RWPE2 (cell line): ENCODE measurements at regions not wholly inside any gene's neighbourhood (a gene's known extent, or its start where the extent isn't known, plus 50 kb on each side); places are given as distances from the start of the nearest gene placed in this dataset.

Experiments used
- ATAC-seq: fragments of 200-7000 bp; cut with Tn5 transposase; 3 replicates; pipeline ENCODE4 v1.9.1; 2021; ENCODE audit warnings: low read depth
- DNase-seq: peaks from one replicate; pipeline ENCODE4 v3.0.0-alpha.2; 2020; ENCODE audit warnings: low spot score
- H3K27ac ChIP-seq: fragments of 450-650 bp; 2 replicates; pipeline ENCODE4 v1.5.1; 2017; ENCODE audit warnings: mild to moderate bottlenecking; ENCODE audit not compliant: poor library complexity, severe bottlenecking
- H3K27me3 ChIP-seq: fragments of 250-450 bp; sonication (Bioruptor Pico); 2 replicates; pipeline ENCODE4 v1.5.1; 2021; ENCODE audit warnings: mild to moderate bottlenecking, moderate library complexity; ENCODE audit not compliant: insufficient read depth, poor library complexity, severe bottlenecking
- H3K36me3 ChIP-seq: fragments of 250-450 bp; sonication (Bioruptor Pico); 2 replicates; pipeline ENCODE4 v1.5.1; 2020; ENCODE audit warnings: low read depth, mild to moderate bottlenecking, moderate library complexity
- H3K4me1 ChIP-seq: fragments of 250-450 bp; sonication (Bioruptor Pico); 2 replicates; pipeline ENCODE4 v1.5.1; 2021; ENCODE audit warnings: mild to moderate bottlenecking, moderate library complexity; ENCODE audit not compliant: insufficient read depth, poor library complexity, severe bottlenecking
- H3K4me3 ChIP-seq: fragments of 250-450 bp; sonication (Bioruptor Pico); 2 replicates; pipeline ENCODE4 v1.5.1; 2021; ENCODE audit warnings: mild to moderate bottlenecking, moderate library complexity; ENCODE audit not compliant: severe bottlenecking
- H3K9me3 ChIP-seq: fragments of 250-450 bp; sonication (Bioruptor Pico); 2 replicates; pipeline ENCODE4 v1.5.1; 2021; ENCODE audit warnings: mild to moderate bottlenecking, moderate library complexity; ENCODE audit not compliant: severe bottlenecking
- TF ChIP-seq, protein P1 (sequence below): fragments of 450-650 bp; IDR thresholded peaks from one replicate; pipeline ENCODE4 v1.5.1; 2017; ENCODE audit warnings: mild to moderate bottlenecking, moderate library complexity; ENCODE audit not compliant: poor library complexity, severe bottlenecking

DNA sequence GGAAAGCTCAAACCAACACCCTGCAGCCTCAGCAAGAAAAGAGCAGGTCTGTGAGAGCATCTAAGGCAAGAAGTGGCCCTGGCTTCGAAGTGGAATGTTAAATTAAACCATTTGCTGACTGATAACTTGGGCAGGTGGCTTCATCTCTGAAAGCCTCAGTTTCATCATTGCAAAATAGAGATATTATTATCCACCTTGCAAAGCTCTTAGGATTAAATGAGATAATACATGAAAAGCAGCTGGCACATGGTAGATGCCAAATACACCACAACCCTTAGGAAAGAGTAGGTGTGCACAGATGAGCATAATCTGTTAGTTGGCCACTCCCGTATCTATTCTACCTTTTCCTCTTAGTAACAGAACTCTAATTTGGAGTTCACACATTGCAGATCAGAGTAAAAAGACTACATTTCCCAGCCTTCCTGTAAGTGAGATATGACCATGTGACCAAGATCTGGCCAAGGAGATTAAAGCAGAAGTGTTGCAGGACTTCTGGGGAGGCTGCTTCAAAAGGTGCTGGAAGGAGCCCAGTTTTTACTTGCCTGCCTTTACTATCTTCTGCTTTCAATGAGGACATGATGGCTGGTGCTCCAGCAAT is 288.7 kb downstream of the SOX9 start:
- no peak for DNase-seq
- no peaks in the 10 kb centered on the region for H3K9me3 ChIP-seq
- peaks cover 75% of the 10 kb centered on the region for H3K4me1 ChIP-seq
- H3K27me3 ChIP-seq: no peaks in the 10 kb centered on the region
- H3K36me3 ChIP-seq: peaks cover 12% of the 10 kb centered on the region
- ATAC-seq: no peak
- H3K4me3 ChIP-seq: no peak overlapping the region
- H3K27ac ChIP-seq: peak overlapping the region; percentile 88
- TF ChIP-seq, protein P1, sequence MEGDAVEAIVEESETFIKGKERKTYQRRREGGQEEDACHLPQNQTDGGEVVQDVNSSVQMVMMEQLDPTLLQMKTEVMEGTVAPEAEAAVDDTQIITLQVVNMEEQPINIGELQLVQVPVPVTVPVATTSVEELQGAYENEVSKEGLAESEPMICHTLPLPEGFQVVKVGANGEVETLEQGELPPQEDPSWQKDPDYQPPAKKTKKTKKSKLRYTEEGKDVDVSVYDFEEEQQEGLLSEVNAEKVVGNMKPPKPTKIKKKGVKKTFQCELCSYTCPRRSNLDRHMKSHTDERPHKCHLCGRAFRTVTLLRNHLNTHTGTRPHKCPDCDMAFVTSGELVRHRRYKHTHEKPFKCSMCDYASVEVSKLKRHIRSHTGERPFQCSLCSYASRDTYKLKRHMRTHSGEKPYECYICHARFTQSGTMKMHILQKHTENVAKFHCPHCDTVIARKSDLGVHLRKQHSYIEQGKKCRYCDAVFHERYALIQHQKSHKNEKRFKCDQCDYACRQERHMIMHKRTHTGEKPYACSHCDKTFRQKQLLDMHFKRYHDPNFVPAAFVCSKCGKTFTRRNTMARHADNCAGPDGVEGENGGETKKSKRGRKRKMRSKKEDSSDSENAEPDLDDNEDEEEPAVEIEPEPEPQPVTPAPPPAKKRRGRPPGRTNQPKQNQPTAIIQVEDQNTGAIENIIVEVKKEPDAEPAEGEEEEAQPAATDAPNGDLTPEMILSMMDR: no peak

DNA sequence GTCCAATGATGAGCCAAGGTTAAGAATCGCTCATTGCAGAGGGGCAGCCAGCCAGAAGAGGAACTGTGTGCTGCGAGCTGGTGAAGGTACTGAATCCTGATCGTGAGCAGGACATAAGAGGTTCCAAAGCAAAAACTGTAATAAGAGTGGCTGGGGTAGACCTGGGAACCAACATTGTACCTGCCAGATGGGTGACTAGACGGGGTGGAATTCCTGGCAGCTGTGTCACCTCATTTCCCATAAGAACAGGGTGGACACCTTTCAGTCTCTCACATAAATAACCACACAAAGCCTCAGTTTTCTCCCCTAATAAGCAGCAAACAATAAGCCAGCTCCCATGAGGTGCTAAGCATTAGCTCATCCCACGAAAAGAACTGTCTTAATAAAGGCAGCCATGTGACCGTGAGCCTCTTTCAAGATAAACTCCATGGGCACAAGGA is 290.3 kb downstream of the SOX9 start:
- Histone ChIP-seq H3K9me3 (no peaks in the 10 kb centered on the region), H3K27ac (peak overlapping the region; percentile 88), H3K4me1 (peaks cover 75% of the 10 kb centered on the region), H3K36me3 (peaks cover 11% of the 10 kb centered on the region; the same call in 1 of the 2 replicates), H3K27me3 (no peaks in the 10 kb centered on the region), H3K4me3 (no peak overlapping the region)
- peak; percentile 75 for ATAC-seq
- DNase-seq: no peak
- TF ChIP-seq, protein P1: no peak

DNA sequence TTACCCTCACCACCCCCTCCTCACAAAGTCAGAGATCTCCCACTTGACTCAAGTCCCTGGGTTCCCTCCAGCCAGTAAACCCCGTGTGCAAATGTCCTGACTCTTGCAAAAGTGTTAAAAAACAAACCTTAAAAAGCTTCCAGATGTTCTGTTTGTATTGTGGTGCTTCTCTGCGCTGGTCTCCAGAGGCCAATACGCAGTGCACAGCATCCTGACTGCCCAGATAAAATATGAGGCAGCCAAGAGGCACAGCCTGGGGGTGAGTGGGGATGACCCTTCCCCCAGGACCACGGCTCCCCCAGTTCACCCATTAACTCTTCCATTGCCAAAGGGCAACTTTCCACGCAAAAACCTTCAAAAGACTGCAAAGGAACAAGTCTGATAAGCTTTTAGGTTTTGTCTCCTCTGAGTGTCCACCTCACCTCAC is 291.8 kb downstream of the SOX9 start:
- Histone ChIP-seq H3K27me3 (no peaks in the 10 kb centered on the region), H3K27ac (peak overlapping the region; percentile 88), H3K9me3 (peaks cover 7% of the 10 kb centered on the region), H3K4me3 (no peak overlapping the region), H3K36me3 (peaks cover 21% of the 10 kb centered on the region), H3K4me1 (peaks cover 70% of the 10 kb centered on the region)
- no peak for DNase-seq
- TF ChIP-seq, protein P1: no peak
- ATAC-seq: no peak

DNA sequence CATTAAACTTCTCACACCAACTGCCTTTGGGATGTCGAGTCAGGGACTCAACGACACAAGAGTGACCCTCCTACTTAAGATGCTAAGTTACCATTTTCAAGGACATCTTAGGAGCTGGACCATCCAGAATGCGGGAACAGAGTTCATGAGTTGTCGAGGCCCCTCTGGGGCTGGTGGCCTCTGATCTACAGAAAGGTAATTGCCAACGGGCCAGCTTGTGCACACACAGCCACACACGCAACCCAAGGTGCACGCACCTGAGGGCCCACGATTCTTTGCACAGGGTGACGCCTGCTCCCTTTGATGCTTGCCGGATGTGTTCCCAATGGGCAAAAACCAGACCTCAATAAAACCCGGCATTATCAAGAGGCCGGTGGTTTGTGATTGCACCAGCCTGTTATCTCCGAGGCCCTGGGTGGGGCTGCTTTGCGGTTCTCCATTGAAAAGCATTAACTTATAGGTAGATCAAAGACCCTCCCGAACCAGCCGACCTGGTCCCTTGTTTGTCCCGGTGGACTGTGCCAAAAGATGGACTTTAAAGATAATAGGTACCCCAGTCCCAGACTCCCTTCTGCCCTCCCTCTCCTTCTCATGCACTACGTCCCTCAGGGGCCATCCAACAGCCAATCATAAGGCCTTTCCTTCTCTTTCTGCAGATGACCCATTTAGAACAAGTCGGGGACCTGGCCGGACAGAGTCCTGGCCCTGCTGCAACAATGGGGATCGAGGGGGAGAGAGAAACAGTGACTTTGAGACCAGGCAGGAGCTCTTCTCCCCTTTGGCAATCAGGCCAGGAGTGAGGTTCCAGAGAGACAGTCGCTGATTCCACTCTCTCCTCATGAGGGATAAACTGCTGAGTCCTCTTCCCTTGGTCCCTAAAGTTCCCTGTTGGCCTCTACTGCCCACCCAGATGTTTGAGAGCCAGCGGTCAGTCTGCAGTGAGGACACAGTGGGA is 292.5 kb downstream of the SOX9 start:
- Histone ChIP-seq H3K36me3 (peaks cover 28% of the 10 kb centered on the region), H3K27ac (peak overlapping the region; percentile 88), H3K4me3 (no peak overlapping the region), H3K9me3 (peaks cover 14% of the 10 kb centered on the region), H3K4me1 (peaks cover 63% of the 10 kb centered on the region), H3K27me3 (no peaks in the 10 kb centered on the region)
- DNase-seq (no peak), ATAC-seq (no peak)
- TF ChIP-seq, protein P1: no peak
